AG04450 (cell line): ENCODE measurements at regions not wholly inside any gene's neighbourhood (a gene's known extent, or its start where the extent isn't known, plus 50 kb on each side); places are given as distances from the start of the nearest gene placed in this dataset.

ENCODE experiments used
- CTCF ChIA-PET: fragments of 300-600, 350-600 bp; formaldehyde crosslinking; extraction: SDS; loops from one replicate; lab custom pipeline; 2022; ENCODE audit warnings: antibody characterized with exemption, inconsistent platforms; lab: Charles Lee
- POLR2A ChIA-PET: fragments of 350-600 bp; formaldehyde crosslinking; extraction: SDS; loops from one replicate; lab custom pipeline; 2021; ENCODE audit warnings: antibody characterized with exemption, inconsistent platforms; lab: Yijun Ruan, JAX
- DNase-seq: peaks from one replicate; pipeline ENCODE4 v3.0.0-alpha.2; 2011; ENCODE audit warnings: low read depth, low spot score
- H3K27ac ChIP-seq: one replicate; pipeline ENCODE4 v1.5.1; 2012; ENCODE audit warnings: low read depth, low read length, control low read depth
- H3K27me3 ChIP-seq: one replicate; pipeline ENCODE4 v1.6.0; 2012; ENCODE audit warnings: low read length; ENCODE audit not compliant: control insufficient read depth, insufficient read depth
- H3K4me3 ChIP-seq: 2 replicates; pipeline ENCODE4 v1.5.1; 2011; ENCODE audit warnings: mild to moderate bottlenecking, low read depth, low read length, control low read depth
- H3K9me3 ChIP-seq: 2 replicates; pipeline ENCODE4 v1.5.1; 2012; ENCODE audit warnings: low read length; ENCODE audit not compliant: control insufficient read depth, insufficient read depth
- TF ChIP-seq, protein P1 (sequence below): IDR thresholded peaks from 2 replicates; pipeline ENCODE4 v1.5.1; 2011; ENCODE audit warnings: low read depth, low read length, control low read depth, inconsistent platforms

DNA sequence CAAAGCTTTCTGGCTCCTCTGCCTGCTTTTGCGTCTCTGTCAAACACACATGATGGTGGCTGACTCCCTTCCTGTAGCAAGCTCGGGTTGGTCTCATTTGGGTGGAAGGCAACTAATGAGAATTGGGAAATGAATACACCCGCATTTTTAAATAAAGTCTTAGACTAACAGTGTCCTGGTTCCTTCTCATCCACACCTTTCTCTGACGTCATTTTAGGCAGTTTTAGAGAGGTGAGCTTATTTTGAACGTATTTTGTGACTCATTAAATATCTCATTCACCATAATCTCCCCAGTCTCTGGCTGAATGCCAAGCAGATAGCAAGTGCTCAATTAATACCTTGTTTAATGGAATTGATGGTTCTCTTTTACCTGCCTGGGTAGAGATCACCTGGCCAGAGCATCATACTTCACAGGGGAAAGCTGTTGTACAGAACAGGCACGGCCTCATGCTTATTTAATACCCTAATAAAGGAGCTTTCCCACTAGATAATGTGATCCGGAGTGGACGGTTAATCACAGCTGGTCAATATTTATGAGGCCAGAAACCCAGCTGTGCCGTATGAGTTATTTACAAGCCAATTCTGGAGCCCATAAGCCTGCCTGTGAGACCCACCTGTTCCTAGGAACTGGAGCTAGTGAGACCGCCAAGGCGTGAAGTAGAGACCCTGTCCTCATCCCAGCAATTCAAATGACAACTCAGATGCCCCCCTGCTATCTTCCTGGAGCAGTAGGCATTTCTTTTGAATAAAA lies 149.7 kb upstream of the PROK2 start:
- ChIA-PET CTCF (interaction anchor here (0.6 kb wide), 1 partner anchor 499 kb away, joined by 3 read pairs; no protein-coding TSS in a partner anchor), POLR2A (no interaction called here)
- Histone ChIP-seq H3K27ac (no peak overlapping the region), H3K27me3 (peaks cover 9% of the 10 kb centered on the region), H3K4me3 (no peak overlapping the region), H3K9me3 (no peaks in the 10 kb centered on the region)
- TF ChIP-seq, protein P1, sequence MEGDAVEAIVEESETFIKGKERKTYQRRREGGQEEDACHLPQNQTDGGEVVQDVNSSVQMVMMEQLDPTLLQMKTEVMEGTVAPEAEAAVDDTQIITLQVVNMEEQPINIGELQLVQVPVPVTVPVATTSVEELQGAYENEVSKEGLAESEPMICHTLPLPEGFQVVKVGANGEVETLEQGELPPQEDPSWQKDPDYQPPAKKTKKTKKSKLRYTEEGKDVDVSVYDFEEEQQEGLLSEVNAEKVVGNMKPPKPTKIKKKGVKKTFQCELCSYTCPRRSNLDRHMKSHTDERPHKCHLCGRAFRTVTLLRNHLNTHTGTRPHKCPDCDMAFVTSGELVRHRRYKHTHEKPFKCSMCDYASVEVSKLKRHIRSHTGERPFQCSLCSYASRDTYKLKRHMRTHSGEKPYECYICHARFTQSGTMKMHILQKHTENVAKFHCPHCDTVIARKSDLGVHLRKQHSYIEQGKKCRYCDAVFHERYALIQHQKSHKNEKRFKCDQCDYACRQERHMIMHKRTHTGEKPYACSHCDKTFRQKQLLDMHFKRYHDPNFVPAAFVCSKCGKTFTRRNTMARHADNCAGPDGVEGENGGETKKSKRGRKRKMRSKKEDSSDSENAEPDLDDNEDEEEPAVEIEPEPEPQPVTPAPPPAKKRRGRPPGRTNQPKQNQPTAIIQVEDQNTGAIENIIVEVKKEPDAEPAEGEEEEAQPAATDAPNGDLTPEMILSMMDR = no peak
- DNase-seq = no peak

DNA sequence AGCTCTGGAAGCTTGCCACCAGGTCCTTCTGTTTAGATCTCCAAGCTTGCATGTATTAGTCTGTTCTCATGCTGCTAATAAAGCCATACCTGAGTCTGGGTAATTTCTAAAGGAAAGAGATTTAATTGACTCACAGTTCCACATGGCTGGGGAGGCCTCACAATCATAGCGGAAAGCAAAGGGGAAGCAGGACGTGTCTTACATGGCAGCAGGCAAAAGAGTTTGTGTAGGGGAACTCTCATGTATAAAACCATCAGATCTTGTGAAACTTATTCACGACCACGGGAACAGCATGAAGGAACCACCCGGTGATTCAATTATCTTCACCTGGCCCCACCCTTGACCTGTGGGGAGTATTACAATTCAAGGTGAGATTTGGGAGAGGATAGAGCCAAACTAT lies 147.0 kb upstream of the PROK2 start:
- no peak for DNase-seq
- Histone ChIP-seq H3K4me3 (no peak overlapping the region), H3K9me3 (no peaks in the 10 kb centered on the region), H3K27me3 (peaks cover 12% of the 10 kb centered on the region), H3K27ac (no peak overlapping the region)
- TF ChIP-seq, protein P1 = no peak
- POLR2A ChIA-PET = no interaction called here
- CTCF ChIA-PET = no interaction called here

DNA sequence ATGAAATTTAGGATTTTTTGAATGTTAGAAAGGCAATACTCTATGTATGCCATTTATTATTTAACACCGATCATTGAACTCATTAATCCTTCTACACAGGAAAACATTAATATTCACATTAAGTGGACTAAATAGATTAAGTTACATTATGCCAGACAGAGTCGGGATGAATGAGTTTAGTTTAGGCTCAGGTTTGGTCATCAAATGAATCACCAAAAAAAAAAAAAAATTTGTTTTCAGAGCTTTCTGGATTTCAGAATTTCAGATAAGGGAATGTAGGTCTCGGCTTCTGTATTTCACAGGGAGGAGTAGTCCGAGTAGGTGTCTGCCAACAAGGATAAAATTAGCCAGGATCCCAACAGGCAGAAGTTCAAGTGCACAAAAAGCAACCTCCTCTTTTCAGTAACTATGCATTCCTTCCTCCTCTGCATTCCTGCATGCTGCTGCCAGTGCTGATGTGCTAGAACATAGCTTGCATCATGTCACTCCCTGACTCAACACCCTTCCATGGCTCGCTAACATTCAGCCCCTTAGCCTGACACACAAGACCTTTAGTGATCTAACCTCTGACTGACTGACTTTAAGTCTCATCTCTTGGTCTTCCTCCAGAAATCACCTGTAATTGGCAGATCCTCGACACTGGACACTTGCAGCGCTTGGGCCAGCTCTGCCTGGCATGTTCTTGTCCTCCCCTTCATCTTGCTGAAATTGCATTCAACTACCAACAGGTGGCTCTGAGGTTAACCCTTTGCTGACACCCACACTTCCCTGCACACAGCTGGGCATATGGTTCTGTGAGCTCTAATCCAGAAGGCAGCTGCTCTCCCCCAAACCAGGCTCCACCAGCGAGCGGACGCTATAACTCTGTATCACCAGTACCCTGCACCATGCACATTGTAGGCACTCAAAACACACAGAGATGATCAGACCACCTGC lies 145.4 kb upstream of the PROK2 start:
- TF ChIP-seq, protein P1 = 0 out of 2 replicates have a peak, but pooled peaks have one; percentile 23
- Histone ChIP-seq H3K27ac (no peak overlapping the region), H3K9me3 (no peaks in the 10 kb centered on the region), H3K4me3 (no peak overlapping the region), H3K27me3 (peaks cover 9% of the 10 kb centered on the region)
- ChIA-PET CTCF (interaction anchor here (0.7 to 1.3 kb wide), 2 partner anchors 385 to 892 kb away, joined by 3 to 6 read pairs; no protein-coding TSS in a partner anchor), POLR2A (no interaction called here)
- DNase-seq = no peak

DNA sequence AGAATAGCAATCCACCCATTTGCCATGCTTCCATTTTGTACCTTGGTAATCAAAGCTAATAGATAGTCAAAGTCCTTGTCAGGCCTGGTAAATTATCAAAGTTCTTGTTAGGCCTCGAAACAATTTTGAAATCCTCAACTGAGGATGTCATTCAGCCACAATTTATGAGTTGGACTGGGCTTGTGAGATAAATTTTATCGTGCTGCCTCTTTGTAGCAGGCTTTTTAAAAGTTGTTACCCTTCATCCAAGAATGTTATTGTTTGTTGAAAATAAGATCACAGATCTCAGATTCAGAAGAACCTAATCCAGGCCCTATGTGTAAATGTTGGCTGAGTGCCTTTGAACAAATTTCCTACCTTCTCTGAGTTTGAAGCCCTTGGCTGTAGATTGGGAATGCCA lies 143.3 kb upstream of the PROK2 start:
- H3K27ac ChIP-seq = no peak overlapping the region
- TF ChIP-seq, protein P1 = no peak
- H3K9me3 ChIP-seq = no peaks in the 10 kb centered on the region
- H3K4me3 ChIP-seq = no peak overlapping the region
- CTCF ChIA-PET = interaction anchor here (0.6 kb wide), 1 partner anchor 623 kb away, joined by 13 read pairs; no protein-coding TSS in a partner anchor
- POLR2A ChIA-PET = no interaction called here
- DNase-seq = no peak
- H3K27me3 ChIP-seq = peaks cover 14% of the 10 kb centered on the region
